ENCODE measurements at regions not wholly inside any gene's neighbourhood (a gene's known extent, or its start where the extent isn't known, plus 50 kb on each side); places are given as distances from the start of the nearest gene placed in this dataset.

GRCh38 chrX:65610481-65610880, 57.0 kb upstream of the MSN start:
- TF ChIP-seq, protein P1, sequence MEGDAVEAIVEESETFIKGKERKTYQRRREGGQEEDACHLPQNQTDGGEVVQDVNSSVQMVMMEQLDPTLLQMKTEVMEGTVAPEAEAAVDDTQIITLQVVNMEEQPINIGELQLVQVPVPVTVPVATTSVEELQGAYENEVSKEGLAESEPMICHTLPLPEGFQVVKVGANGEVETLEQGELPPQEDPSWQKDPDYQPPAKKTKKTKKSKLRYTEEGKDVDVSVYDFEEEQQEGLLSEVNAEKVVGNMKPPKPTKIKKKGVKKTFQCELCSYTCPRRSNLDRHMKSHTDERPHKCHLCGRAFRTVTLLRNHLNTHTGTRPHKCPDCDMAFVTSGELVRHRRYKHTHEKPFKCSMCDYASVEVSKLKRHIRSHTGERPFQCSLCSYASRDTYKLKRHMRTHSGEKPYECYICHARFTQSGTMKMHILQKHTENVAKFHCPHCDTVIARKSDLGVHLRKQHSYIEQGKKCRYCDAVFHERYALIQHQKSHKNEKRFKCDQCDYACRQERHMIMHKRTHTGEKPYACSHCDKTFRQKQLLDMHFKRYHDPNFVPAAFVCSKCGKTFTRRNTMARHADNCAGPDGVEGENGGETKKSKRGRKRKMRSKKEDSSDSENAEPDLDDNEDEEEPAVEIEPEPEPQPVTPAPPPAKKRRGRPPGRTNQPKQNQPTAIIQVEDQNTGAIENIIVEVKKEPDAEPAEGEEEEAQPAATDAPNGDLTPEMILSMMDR (IDR thresholded peaks at IDR 0.05; ENCODE audit: unreplicated experiment) = no peak
- DNase-seq (ENCODE audit: low spot score) = no peak
- no peak overlapping the region for H3K27ac Mint-ChIP-seq (ENCODE audit: unreplicated experiment)
- no peaks in the 10 kb centered on the region for H3K27me3 Mint-ChIP-seq (ENCODE audit: unreplicated experiment)
- H3K4me3 Mint-ChIP-seq (ENCODE audit: unreplicated experiment) = no peak overlapping the region
- no peaks in the 10 kb centered on the region for H3K4me1 Mint-ChIP-seq (ENCODE audit: unreplicated experiment)
- H3K36me3 Mint-ChIP-seq (ENCODE audit: low read depth, unreplicated experiment) = no peaks in the 10 kb centered on the region
- H3K9me3 Mint-ChIP-seq (ENCODE audit: unreplicated experiment) = no peaks in the 10 kb centered on the region

DNA sequence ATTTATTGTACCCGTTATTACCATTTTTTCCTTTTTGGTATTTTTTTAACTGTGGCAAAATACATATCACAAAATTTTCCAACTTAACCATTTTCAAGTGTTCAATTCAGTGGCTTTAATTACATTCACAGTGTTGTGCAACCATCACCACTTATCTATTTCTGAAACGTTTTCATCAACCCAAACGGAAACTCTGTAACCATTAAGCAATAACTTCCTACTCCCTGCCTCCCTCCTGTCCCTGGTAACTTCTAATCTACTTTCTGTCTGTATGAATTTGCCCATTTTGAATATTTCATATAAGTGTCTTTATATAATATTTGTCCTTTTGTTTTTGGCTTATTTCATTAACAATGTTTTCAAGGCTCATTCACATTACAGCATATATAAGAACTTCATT, 57.4 kb upstream of the MSN start:
- Mint-ChIP-seq H3K4me1 (ENCODE audit: unreplicated experiment) (no peaks in the 10 kb centered on the region), H3K27me3 (ENCODE audit: unreplicated experiment) (no peaks in the 10 kb centered on the region), H3K9me3 (ENCODE audit: unreplicated experiment) (no peaks in the 10 kb centered on the region), H3K4me3 (ENCODE audit: unreplicated experiment) (no peak overlapping the region), H3K36me3 (ENCODE audit: low read depth, unreplicated experiment) (no peaks in the 10 kb centered on the region), H3K27ac (ENCODE audit: unreplicated experiment) (no peak overlapping the region)
- TF ChIP-seq, protein P1 (IDR thresholded peaks at IDR 0.05; ENCODE audit: unreplicated experiment) = no peak
- DNase-seq (ENCODE audit: low spot score) = no peak

- DNase-seq (ENCODE audit: low spot score) = no peak
- Mint-ChIP-seq H3K9me3 (ENCODE audit: unreplicated experiment) (no peaks in the 10 kb centered on the region), H3K27me3 (ENCODE audit: unreplicated experiment) (no peaks in the 10 kb centered on the region), H3K27ac (ENCODE audit: unreplicated experiment) (no peak overlapping the region), H3K4me3 (ENCODE audit: unreplicated experiment) (no peak overlapping the region), H3K4me1 (ENCODE audit: unreplicated experiment) (no peaks in the 10 kb centered on the region), H3K36me3 (ENCODE audit: low read depth, unreplicated experiment) (no peaks in the 10 kb centered on the region)
- TF ChIP-seq, protein P1 (IDR thresholded peaks at IDR 0.05; ENCODE audit: unreplicated experiment) = no peak
Observed at GRCh38 chrX:65609237-65609636, 58.2 kb upstream of the MSN start.

DNA sequence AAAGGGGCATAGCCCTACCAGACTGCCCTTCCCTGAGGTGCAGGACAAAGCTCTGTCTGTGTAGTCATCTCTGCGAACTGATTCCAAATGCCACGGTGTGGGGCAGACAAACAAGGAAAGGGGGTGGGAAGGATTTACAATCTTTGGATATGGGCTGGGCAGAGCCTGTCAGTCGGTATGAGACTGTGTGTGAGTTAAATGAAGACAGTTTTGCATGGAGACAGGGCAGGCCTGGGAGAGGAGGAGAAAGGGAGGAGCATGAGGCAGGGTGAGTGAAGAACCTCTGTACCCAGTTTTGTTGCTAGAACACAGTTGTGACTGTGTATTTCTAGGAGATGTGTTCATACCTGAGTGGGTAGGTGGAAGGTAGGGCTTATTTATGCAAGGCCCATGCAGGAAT, 59.4 kb upstream of the MSN start:
- no peak for DNase-seq (ENCODE audit: low spot score)
- no peak overlapping the region for H3K27ac Mint-ChIP-seq (ENCODE audit: unreplicated experiment)
- TF ChIP-seq, protein P1 (IDR thresholded peaks at IDR 0.05; ENCODE audit: unreplicated experiment) = no peak
- H3K36me3 Mint-ChIP-seq (ENCODE audit: low read depth, unreplicated experiment) = no peaks in the 10 kb centered on the region
- no peaks in the 10 kb centered on the region for H3K9me3 Mint-ChIP-seq (ENCODE audit: unreplicated experiment)
- H3K27me3 Mint-ChIP-seq (ENCODE audit: unreplicated experiment) = no peaks in the 10 kb centered on the region
- no peaks in the 10 kb centered on the region for H3K4me1 Mint-ChIP-seq (ENCODE audit: unreplicated experiment)
- H3K4me3 Mint-ChIP-seq (ENCODE audit: unreplicated experiment) = no peak overlapping the region

DNA sequence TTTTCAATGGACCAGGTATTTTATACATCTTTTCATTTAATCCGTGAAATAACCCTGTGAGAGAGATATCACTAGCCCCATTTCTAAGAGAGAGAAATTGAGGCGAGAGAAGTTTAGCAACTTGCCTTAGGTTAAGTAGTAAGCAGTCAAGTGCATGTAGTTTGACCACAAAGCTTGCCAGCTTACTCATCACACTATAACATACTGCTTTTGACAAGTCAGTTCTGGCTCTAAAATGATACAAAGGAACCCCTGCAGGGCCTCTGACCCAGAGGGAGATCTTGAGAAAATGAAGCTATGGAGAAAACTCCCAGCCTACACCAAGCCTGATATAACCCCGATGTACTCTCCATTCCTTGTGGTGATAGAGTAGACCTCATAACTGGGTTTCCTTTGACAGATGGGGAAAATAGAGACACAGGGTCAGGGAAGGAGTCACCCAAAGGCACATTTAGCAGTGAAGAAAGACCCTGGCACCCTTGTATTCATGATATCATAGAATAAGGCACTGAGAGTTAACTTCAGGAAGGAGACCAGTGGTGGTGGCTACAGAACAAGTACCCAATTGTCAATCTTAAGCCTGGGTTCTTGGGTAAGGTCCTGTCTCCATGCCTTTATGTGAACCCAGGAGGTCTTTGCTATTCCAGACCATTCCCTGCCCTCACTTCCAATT, 60.2 kb upstream of the MSN start:
- Mint-ChIP-seq H3K4me1 (ENCODE audit: unreplicated experiment) (peaks cover 3% of the 10 kb centered on the region), H3K36me3 (ENCODE audit: low read depth, unreplicated experiment) (no peaks in the 10 kb centered on the region), H3K9me3 (ENCODE audit: unreplicated experiment) (no peaks in the 10 kb centered on the region), H3K27me3 (ENCODE audit: unreplicated experiment) (no peaks in the 10 kb centered on the region), H3K27ac (ENCODE audit: unreplicated experiment) (no peak overlapping the region), H3K4me3 (ENCODE audit: unreplicated experiment) (no peak overlapping the region)
- DNase-seq (ENCODE audit: low spot score) = no peak
- TF ChIP-seq, protein P1 (IDR thresholded peaks at IDR 0.05; ENCODE audit: unreplicated experiment) = no peak

Data from endothelial cell (in vitro differentiated cells).